Panc1 (cell line): ENCODE measurements at regions not wholly inside any gene's neighbourhood (a gene's known extent, or its start where the extent isn't known, plus 50 kb on each side); places are given as distances from the start of the nearest gene placed in this dataset.

Experiments used
- TCF7L2 ChIP-seq: IDR thresholded peaks from 2 replicates; pipeline ENCODE4 v1.6.1; 2011; ENCODE audit warnings: mild to moderate bottlenecking, low read depth, low read length, inconsistent platforms
- TF ChIP-seq, protein P1 (sequence below): fragments of 450-650 bp; IDR thresholded peaks from 2 replicates; pipeline ENCODE4 v1.5.1; 2017; ENCODE audit warnings: mild to moderate bottlenecking
- TF ChIP-seq, protein P2 (sequence below), 2 experiments: IDR thresholded peaks; 2 replicates each; pipeline ENCODE4 v1.6.1; 2011 to 2012; ENCODE audit warnings: low read depth in 2 of 2, control low read depth in 1 of 2, low read length in 1 of 2, mild to moderate bottlenecking in 1 of 2, moderate library complexity in 1 of 2; ENCODE audit not compliant: insufficient read depth in 1 of 2

DNA sequence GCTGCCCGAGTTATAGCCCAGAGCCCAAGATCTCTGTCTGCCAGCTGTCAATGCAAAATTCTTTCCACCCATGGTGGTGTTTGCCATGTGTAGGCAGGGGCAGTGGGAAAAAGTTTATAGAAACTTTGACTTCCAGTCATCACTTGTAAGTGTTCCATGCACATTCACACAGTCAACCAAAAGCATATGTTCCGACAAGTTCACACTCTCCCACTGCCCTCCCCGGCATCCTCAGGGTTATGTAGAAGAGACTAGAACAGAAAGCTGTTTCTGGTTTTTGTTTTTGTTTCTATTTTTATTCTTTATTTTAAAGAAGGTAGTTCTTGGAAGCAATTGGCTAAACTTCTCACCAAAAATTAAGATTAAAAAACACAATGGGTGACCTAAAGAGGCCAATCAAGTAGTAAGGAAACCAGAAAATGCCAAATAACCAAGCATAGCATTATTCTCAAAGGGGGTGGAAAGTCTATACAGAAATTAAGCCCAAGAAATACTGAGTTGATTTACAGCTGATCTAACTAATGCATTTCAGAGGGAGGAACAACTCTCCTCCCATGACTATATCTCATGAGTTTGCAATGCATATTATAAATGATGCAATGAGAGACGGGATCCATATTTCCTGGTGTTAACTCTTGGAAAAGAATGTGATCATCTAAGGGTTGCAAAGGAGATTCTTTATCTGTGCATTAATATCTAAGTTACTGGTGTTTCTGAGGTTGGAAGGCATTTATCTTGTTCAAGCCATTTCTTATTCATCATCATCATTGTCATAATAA, 91.5 kb upstream of the ETS2 start:
- TF ChIP-seq, protein P1, sequence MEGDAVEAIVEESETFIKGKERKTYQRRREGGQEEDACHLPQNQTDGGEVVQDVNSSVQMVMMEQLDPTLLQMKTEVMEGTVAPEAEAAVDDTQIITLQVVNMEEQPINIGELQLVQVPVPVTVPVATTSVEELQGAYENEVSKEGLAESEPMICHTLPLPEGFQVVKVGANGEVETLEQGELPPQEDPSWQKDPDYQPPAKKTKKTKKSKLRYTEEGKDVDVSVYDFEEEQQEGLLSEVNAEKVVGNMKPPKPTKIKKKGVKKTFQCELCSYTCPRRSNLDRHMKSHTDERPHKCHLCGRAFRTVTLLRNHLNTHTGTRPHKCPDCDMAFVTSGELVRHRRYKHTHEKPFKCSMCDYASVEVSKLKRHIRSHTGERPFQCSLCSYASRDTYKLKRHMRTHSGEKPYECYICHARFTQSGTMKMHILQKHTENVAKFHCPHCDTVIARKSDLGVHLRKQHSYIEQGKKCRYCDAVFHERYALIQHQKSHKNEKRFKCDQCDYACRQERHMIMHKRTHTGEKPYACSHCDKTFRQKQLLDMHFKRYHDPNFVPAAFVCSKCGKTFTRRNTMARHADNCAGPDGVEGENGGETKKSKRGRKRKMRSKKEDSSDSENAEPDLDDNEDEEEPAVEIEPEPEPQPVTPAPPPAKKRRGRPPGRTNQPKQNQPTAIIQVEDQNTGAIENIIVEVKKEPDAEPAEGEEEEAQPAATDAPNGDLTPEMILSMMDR: no peak
- TF ChIP-seq, protein P2, sequence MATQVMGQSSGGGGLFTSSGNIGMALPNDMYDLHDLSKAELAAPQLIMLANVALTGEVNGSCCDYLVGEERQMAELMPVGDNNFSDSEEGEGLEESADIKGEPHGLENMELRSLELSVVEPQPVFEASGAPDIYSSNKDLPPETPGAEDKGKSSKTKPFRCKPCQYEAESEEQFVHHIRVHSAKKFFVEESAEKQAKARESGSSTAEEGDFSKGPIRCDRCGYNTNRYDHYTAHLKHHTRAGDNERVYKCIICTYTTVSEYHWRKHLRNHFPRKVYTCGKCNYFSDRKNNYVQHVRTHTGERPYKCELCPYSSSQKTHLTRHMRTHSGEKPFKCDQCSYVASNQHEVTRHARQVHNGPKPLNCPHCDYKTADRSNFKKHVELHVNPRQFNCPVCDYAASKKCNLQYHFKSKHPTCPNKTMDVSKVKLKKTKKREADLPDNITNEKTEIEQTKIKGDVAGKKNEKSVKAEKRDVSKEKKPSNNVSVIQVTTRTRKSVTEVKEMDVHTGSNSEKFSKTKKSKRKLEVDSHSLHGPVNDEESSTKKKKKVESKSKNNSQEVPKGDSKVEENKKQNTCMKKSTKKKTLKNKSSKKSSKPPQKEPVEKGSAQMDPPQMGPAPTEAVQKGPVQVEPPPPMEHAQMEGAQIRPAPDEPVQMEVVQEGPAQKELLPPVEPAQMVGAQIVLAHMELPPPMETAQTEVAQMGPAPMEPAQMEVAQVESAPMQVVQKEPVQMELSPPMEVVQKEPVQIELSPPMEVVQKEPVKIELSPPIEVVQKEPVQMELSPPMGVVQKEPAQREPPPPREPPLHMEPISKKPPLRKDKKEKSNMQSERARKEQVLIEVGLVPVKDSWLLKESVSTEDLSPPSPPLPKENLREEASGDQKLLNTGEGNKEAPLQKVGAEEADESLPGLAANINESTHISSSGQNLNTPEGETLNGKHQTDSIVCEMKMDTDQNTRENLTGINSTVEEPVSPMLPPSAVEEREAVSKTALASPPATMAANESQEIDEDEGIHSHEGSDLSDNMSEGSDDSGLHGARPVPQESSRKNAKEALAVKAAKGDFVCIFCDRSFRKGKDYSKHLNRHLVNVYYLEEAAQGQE (IDR thresholded peaks at IDR 0.05; ENCODE audit: insufficient read depth in 1 of 2, low read depth in 2 of 2, low read length in 1 of 2): no peak
- no peak for TF ChIP-seq TCF7L2
